ENCODE measurements at regions not wholly inside any gene's neighbourhood (a gene's known extent, or its start where the extent isn't known, plus 50 kb on each side); places are given as distances from the start of the nearest gene placed in this dataset.

DNA sequence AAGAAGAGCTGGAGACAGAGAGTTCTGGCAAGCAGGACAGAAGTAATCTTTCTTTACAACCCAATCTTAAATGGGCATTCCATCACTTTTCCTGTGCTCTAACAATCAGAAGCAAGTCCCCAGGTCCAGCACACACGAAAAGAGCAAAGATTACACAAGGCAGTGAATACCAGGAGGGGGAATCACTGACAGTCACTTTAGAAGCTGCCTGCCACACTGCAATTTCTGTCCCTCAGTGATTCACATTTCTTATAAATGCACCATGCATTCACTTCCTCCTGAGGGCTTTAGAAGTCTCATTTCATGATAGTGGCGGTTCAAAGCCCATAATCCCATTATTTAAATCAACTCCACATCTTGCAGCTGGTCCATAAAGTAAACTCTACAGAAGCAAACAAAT lies 362.5 kb downstream of the POM121L12 start:
- 69 to 81% methylated on average over 2 of the region's 2 CpGs for WGBS, 2 donors

DNA sequence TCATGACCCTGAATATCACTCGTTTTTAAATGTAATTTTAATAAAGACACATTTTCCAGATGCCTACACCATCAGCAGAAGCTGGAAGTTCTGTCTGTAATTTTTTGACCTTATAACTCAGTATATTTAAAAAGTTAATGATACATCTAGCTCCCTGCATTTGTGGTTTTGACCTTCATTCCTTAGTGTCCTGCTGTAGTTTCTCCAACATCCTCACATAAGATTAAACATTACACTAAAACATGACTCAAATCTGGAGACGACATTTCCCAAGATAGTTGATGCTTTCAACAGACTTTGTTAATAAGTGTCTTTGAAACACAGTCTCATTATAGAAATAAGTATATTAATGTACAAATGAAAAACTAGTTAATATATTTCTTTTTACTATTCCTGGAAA lies 363.1 kb downstream of the POM121L12 start:
- no peak overlapping the region for H3K27ac ChIP-seq
- TF ChIP-seq POLR2A (IDR thresholded peaks at IDR 0.05) = no peak
- TF ChIP-seq, protein P1, sequence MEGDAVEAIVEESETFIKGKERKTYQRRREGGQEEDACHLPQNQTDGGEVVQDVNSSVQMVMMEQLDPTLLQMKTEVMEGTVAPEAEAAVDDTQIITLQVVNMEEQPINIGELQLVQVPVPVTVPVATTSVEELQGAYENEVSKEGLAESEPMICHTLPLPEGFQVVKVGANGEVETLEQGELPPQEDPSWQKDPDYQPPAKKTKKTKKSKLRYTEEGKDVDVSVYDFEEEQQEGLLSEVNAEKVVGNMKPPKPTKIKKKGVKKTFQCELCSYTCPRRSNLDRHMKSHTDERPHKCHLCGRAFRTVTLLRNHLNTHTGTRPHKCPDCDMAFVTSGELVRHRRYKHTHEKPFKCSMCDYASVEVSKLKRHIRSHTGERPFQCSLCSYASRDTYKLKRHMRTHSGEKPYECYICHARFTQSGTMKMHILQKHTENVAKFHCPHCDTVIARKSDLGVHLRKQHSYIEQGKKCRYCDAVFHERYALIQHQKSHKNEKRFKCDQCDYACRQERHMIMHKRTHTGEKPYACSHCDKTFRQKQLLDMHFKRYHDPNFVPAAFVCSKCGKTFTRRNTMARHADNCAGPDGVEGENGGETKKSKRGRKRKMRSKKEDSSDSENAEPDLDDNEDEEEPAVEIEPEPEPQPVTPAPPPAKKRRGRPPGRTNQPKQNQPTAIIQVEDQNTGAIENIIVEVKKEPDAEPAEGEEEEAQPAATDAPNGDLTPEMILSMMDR (IDR thresholded peaks at IDR 0.05) = no peak
- H3K36me3 ChIP-seq = no peaks in the 10 kb centered on the region
- no peaks in the 10 kb centered on the region for H3K9me3 ChIP-seq
- H3K4me1 ChIP-seq = no peaks in the 10 kb centered on the region
- no peak overlapping the region for H3K4me3 ChIP-seq (replicated peaks in 1 of 3)
- 63 to 68% methylated on average over 2 of the region's 2 CpGs for WGBS, 2 donors
- H3K27me3 ChIP-seq = no peaks in the 10 kb centered on the region
- DNase-seq = no peak
- intact Hi-C loops (cut with DNase I) = no loop called here

More for the DNA sequence above, 362.5 kb downstream of the POM121L12 start:
- no peaks in the 10 kb centered on the region for H3K27me3 ChIP-seq
- TF ChIP-seq, protein P1 (IDR thresholded peaks at IDR 0.05) = no peak
- no peak for TF ChIP-seq POLR2A (IDR thresholded peaks at IDR 0.05)
- no peaks in the 10 kb centered on the region for H3K36me3 ChIP-seq
- no peaks in the 10 kb centered on the region for H3K4me1 ChIP-seq
- no peak overlapping the region for H3K4me3 ChIP-seq (replicated peaks in 1 of 3)
- no peak for DNase-seq
- intact Hi-C loops (cut with DNase I) = no loop called here
- H3K27ac ChIP-seq = no peak overlapping the region
- no peaks in the 10 kb centered on the region for H3K9me3 ChIP-seq

DNA sequence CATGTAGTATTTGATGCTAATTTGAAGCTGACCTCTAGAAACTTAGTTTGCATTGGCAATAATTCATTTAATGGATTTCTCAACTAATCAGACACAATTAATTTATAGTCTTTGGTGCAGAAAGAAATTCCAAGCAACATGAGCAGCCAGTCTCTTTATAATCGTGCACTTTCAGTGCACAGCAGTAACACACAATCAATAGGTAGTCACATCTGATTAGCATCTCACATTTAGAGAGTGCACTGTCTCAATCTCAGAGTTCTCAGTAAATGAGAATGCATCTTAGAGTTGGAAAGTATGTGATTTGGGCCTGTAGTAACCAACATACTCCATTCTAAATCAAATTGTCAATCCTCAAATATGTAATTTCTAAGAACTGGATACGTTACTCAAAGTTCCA lies 377.6 kb downstream of the POM121L12 start:
- no peaks in the 10 kb centered on the region for H3K4me1 ChIP-seq
- no peaks in the 10 kb centered on the region for H3K9me3 ChIP-seq
- H3K36me3 ChIP-seq = no peaks in the 10 kb centered on the region
- no peak for DNase-seq
- H3K27ac ChIP-seq = no peak overlapping the region
- intact Hi-C loops (cut with DNase I) = no loop called here
- WGBS, 2 donors = 84 to 88% methylated on average over 2 of the region's 2 CpGs
- no peak for TF ChIP-seq POLR2A (IDR thresholded peaks at IDR 0.05)
- TF ChIP-seq, protein P1 (IDR thresholded peaks at IDR 0.05) = no peak
- no peak overlapping the region for H3K4me3 ChIP-seq (replicated peaks in 1 of 3)
- no peaks in the 10 kb centered on the region for H3K27me3 ChIP-seq

DNA sequence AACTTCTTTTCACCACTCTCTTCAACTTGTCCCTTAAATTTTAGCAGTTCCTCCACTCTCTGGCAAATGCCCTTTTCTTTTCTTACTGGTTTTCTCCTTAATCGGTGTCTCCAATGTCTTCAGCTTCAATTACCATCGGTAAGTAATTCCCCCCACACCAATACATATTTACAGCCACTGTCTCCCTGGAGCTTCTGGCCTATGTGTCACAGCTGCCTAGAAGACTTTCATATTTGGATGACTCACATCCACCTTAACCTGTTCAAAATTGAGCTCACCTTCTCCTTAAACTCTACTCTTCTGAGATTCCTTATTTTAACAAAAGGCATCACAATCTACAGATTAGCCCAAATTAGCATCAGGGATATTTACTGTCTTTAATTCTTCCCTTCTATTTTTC lies 380.4 kb downstream of the POM121L12 start:
- no peak overlapping the region for H3K4me3 ChIP-seq (replicated peaks in 1 of 3)
- no peaks in the 10 kb centered on the region for H3K27me3 ChIP-seq
- H3K9me3 ChIP-seq = no peaks in the 10 kb centered on the region
- no peak for DNase-seq
- no peaks in the 10 kb centered on the region for H3K36me3 ChIP-seq
- H3K27ac ChIP-seq = no peak overlapping the region
- 92 to 97% methylated on average over 2 of the region's 2 CpGs for WGBS, 2 donors
- H3K4me1 ChIP-seq = no peaks in the 10 kb centered on the region
- TF ChIP-seq POLR2A (IDR thresholded peaks at IDR 0.05) = no peak
- TF ChIP-seq, protein P1 (IDR thresholded peaks at IDR 0.05) = no peak
- intact Hi-C loops (cut with DNase I) = no loop called here

DNA sequence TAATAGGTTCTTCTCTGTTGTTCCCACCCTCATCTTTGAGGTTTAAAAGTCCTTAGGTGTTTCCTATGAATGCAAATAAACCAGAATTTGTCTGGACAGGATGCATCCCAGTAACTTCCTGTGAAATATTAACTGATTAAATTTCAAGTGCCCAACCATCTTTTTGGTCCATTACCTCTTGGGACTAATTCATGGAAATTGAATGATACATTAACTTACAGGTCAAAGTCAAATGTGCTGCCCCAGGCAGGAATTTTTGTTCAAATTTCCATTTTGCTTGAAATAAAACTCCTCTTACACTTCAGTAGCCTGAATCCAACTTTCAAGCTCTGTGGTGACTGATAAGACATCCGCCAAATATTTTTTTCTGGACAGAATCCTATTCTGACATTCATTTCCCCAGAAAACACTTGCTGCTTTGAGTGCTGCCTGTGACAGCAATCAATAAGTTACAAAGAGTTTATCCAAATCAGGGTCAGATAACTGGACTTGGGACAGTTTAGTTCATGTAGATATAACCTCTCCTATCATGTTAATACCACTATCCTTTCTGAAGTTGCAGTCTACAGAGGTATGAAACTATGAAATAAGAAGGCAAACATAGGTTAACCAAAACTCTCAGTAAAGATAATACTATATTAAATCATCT lies 383.5 kb downstream of the POM121L12 start:
- no peak overlapping the region for H3K27ac ChIP-seq
- 70 to 72% methylated on average over 1 of the region's 1 CpG for WGBS, 2 donors
- TF ChIP-seq, protein P1 (IDR thresholded peaks at IDR 0.05) = no peak
- TF ChIP-seq POLR2A (IDR thresholded peaks at IDR 0.05) = no peak
- no peak overlapping the region for H3K4me3 ChIP-seq (replicated peaks in 1 of 3)
- intact Hi-C loops (cut with DNase I) = no loop called here
- no peak for DNase-seq
- no peaks in the 10 kb centered on the region for H3K36me3 ChIP-seq
- H3K4me1 ChIP-seq = no peaks in the 10 kb centered on the region
- H3K27me3 ChIP-seq = no peaks in the 10 kb centered on the region
- no peaks in the 10 kb centered on the region for H3K9me3 ChIP-seq
